ENCODE measurements at regions not wholly inside any gene's neighbourhood (a gene's known extent, or its start where the extent isn't known, plus 50 kb on each side); places are given as distances from the start of the nearest gene placed in this dataset.

GRCh38 chr14:83733670-83734069, 1796.3 kb upstream of the FLRT2 start:
- H3K27ac ChIP-seq (ENCODE audit: insufficient read depth, low read length, poor library complexity, severe bottlenecking), result no peak overlapping the region
- H3K9me3 Mint-ChIP-seq, result peaks cover 7 to 21% (median 13%) of the 10 kb centered on the region in 7 donors

GRCh38 chr14:83734431-83734830, 1795.5 kb upstream of the FLRT2 start:
- no peaks in the 10 kb centered on the region for H3K4me1 Mint-ChIP-seq
- no peaks in the 10 kb centered on the region for H3K36me3 Mint-ChIP-seq
- no peaks in the 10 kb centered on the region for H3K27me3 Mint-ChIP-seq
- no peak overlapping the region for H3K27ac Mint-ChIP-seq
- peaks cover 7 to 21% (median 13%) of the 10 kb centered on the region in 7 donors for H3K9me3 Mint-ChIP-seq
- H3K4me3 Mint-ChIP-seq, result no peak overlapping the region
- H3K36me3 ChIP-seq (ENCODE audit: control insufficient read depth, insufficient read depth, low read length), result no peaks in the 10 kb centered on the region
- H3K9me3 ChIP-seq (ENCODE audit: control insufficient read depth in 2 of 2, low read length in 2 of 2), result peaks cover under 1 to 5% of the 10 kb centered on the region in 2 experiments
- no peaks in the 10 kb centered on the region for H3K27me3 ChIP-seq (ENCODE audit: control insufficient read depth, insufficient read depth, low read length)
- no peak overlapping the region for H3K27ac ChIP-seq (ENCODE audit: insufficient read depth, low read length, poor library complexity, severe bottlenecking)
- H3K4me1 ChIP-seq (ENCODE audit: control insufficient read depth, insufficient read depth, low read length, poor library complexity, severe bottlenecking), result no peaks in the 10 kb centered on the region
- DNase-seq (no peak), ATAC-seq (ENCODE audit: low read depth in 2 of 2) (no peak)
- H3K4me3 ChIP-seq (ENCODE audit: low read depth, low read length), result no peak overlapping the region

More at GRCh38 chr14:83733670-83734069, 1796.3 kb upstream of the FLRT2 start:
- no peak overlapping the region for H3K4me3 ChIP-seq (ENCODE audit: low read depth, low read length)
- Mint-ChIP-seq H3K4me3 (no peak overlapping the region), H3K27me3 (no peaks in the 10 kb centered on the region), H3K27ac (no peak overlapping the region), H3K36me3 (no peaks in the 10 kb centered on the region), H3K4me1 (no peaks in the 10 kb centered on the region)
- no peak for DNase-seq
- no peaks in the 10 kb centered on the region for H3K27me3 ChIP-seq (ENCODE audit: control insufficient read depth, insufficient read depth, low read length)
- no peak for ATAC-seq (ENCODE audit: low read depth in 2 of 2)
- H3K9me3 ChIP-seq (ENCODE audit: control insufficient read depth in 2 of 2, low read length in 2 of 2), result peaks cover 5 to 7% of the 10 kb centered on the region in 2 experiments
- no peaks in the 10 kb centered on the region for H3K4me1 ChIP-seq (ENCODE audit: control insufficient read depth, insufficient read depth, low read length, poor library complexity, severe bottlenecking)
- H3K36me3 ChIP-seq (ENCODE audit: control insufficient read depth, insufficient read depth, low read length), result no peaks in the 10 kb centered on the region

GRCh38 chr14:83741269-83741668, 1788.7 kb upstream of the FLRT2 start:
- ATAC-seq (ENCODE audit: low read depth in 2 of 2), result no peak
- Mint-ChIP-seq H3K4me1 (no peaks in the 10 kb centered on the region), H3K4me3 (no peak overlapping the region), H3K36me3 (no peaks in the 10 kb centered on the region), H3K9me3 (peaks cover 0 to 26% (median 4%) of the 10 kb centered on the region in 7 donors), H3K27me3 (no peaks in the 10 kb centered on the region), H3K27ac (no peak overlapping the region)
- Histone ChIP-seq H3K4me1 (ENCODE audit: control insufficient read depth, insufficient read depth, low read length, poor library complexity, severe bottlenecking) (no peaks in the 10 kb centered on the region), H3K27me3 (ENCODE audit: control insufficient read depth, insufficient read depth, low read length) (no peaks in the 10 kb centered on the region), H3K36me3 (ENCODE audit: control insufficient read depth, insufficient read depth, low read length) (no peaks in the 10 kb centered on the region), H3K27ac (ENCODE audit: insufficient read depth, low read length, poor library complexity, severe bottlenecking) (no peak overlapping the region), H3K4me3 (ENCODE audit: low read depth, low read length) (no peak overlapping the region), H3K9me3 (ENCODE audit: control insufficient read depth in 2 of 2, low read length in 2 of 2) (no peaks in the 10 kb centered on the region)
- no peak for DNase-seq

- Histone ChIP-seq H3K4me1 (ENCODE audit: control insufficient read depth, insufficient read depth, low read length, poor library complexity, severe bottlenecking) (no peaks in the 10 kb centered on the region), H3K27me3 (ENCODE audit: control insufficient read depth, insufficient read depth, low read length) (no peaks in the 10 kb centered on the region), H3K4me3 (ENCODE audit: low read depth, low read length) (no peak overlapping the region), H3K9me3 (ENCODE audit: control insufficient read depth in 2 of 2, low read length in 2 of 2) (no peaks in the 10 kb centered on the region), H3K36me3 (ENCODE audit: control insufficient read depth, insufficient read depth, low read length) (no peaks in the 10 kb centered on the region), H3K27ac (ENCODE audit: insufficient read depth, low read length, poor library complexity, severe bottlenecking) (no peak overlapping the region)
- DNase-seq (no peak), ATAC-seq (ENCODE audit: low read depth in 2 of 2) (no peak)
- no peaks in the 10 kb centered on the region for H3K27me3 Mint-ChIP-seq
- no peak overlapping the region for H3K4me3 Mint-ChIP-seq
- no peaks in the 10 kb centered on the region for H3K36me3 Mint-ChIP-seq
- no peak overlapping the region for H3K27ac Mint-ChIP-seq
- H3K9me3 Mint-ChIP-seq, result peaks cover 0 to 34% (median 4%) of the 10 kb centered on the region in 7 donors
- H3K4me1 Mint-ChIP-seq, result no peaks in the 10 kb centered on the region
These were observed 1785.7 kb upstream of the FLRT2 start for GRCh38 chr14:83744224-83744623.

GRCh38 chr14:83744891-83745290, 1785.1 kb upstream of the FLRT2 start:
- Histone ChIP-seq H3K9me3 (ENCODE audit: control insufficient read depth in 2 of 2, low read length in 2 of 2) (no peaks in the 10 kb centered on the region), H3K27me3 (ENCODE audit: control insufficient read depth, insufficient read depth, low read length) (no peaks in the 10 kb centered on the region), H3K36me3 (ENCODE audit: control insufficient read depth, insufficient read depth, low read length) (no peaks in the 10 kb centered on the region), H3K4me3 (ENCODE audit: low read depth, low read length) (no peak overlapping the region), H3K4me1 (ENCODE audit: control insufficient read depth, insufficient read depth, low read length, poor library complexity, severe bottlenecking) (no peaks in the 10 kb centered on the region), H3K27ac (ENCODE audit: insufficient read depth, low read length, poor library complexity, severe bottlenecking) (no peak overlapping the region)
- Mint-ChIP-seq H3K36me3 (no peaks in the 10 kb centered on the region), H3K27ac (no peak overlapping the region), H3K4me1 (no peaks in the 10 kb centered on the region), H3K9me3 (peaks cover 0 to 38% (median 4%) of the 10 kb centered on the region in 7 donors), H3K4me3 (no peak overlapping the region), H3K27me3 (no peaks in the 10 kb centered on the region)
- ATAC-seq (ENCODE audit: low read depth in 2 of 2), result no peak
- DNase-seq, result no peak

GRCh38 chr14:83746336-83746735, 1783.6 kb upstream of the FLRT2 start:
- DNase-seq (no peak), ATAC-seq (ENCODE audit: low read depth in 2 of 2) (no peak)
- Histone ChIP-seq H3K27ac (ENCODE audit: insufficient read depth, low read length, poor library complexity, severe bottlenecking) (no peak overlapping the region), H3K9me3 (ENCODE audit: control insufficient read depth in 2 of 2, low read length in 2 of 2) (no peaks in the 10 kb centered on the region), H3K27me3 (ENCODE audit: control insufficient read depth, insufficient read depth, low read length) (no peaks in the 10 kb centered on the region), H3K4me1 (ENCODE audit: control insufficient read depth, insufficient read depth, low read length, poor library complexity, severe bottlenecking) (no peaks in the 10 kb centered on the region), H3K36me3 (ENCODE audit: control insufficient read depth, insufficient read depth, low read length) (no peaks in the 10 kb centered on the region), H3K4me3 (ENCODE audit: low read depth, low read length) (no peak overlapping the region)
- H3K9me3 Mint-ChIP-seq, result peaks cover 0 to 29% (median 2%) of the 10 kb centered on the region in 7 donors
- H3K4me1 Mint-ChIP-seq, result no peaks in the 10 kb centered on the region
- H3K36me3 Mint-ChIP-seq, result no peaks in the 10 kb centered on the region
- no peak overlapping the region for H3K4me3 Mint-ChIP-seq
- H3K27ac Mint-ChIP-seq, result no peak overlapping the region
- H3K27me3 Mint-ChIP-seq, result no peaks in the 10 kb centered on the region

- no peaks in the 10 kb centered on the region for H3K4me1 Mint-ChIP-seq
These were observed 1772.0 kb upstream of the FLRT2 start for GRCh38 chr14:83757916-83758315.

GRCh38 chr14:83764656-83765599, 1765.0 kb upstream of the FLRT2 start:
- Histone ChIP-seq H3K9me3 (ENCODE audit: control insufficient read depth in 2 of 2, low read length in 2 of 2) (peaks cover 0 to 3% of the 10 kb centered on the region in 2 experiments), H3K36me3 (ENCODE audit: control insufficient read depth, insufficient read depth, low read length) (no peaks in the 10 kb centered on the region), H3K27ac (ENCODE audit: insufficient read depth, low read length, poor library complexity, severe bottlenecking) (no peak overlapping the region), H3K4me1 (ENCODE audit: control insufficient read depth, insufficient read depth, low read length, poor library complexity, severe bottlenecking) (no peaks in the 10 kb centered on the region), H3K4me3 (ENCODE audit: low read depth, low read length) (no peak overlapping the region), H3K27me3 (ENCODE audit: control insufficient read depth, insufficient read depth, low read length) (no peaks in the 10 kb centered on the region)
- no peak for DNase-seq
- Mint-ChIP-seq H3K9me3 (peaks cover 0 to 37% (median 4%) of the 10 kb centered on the region in 7 donors), H3K27me3 (no peaks in the 10 kb centered on the region), H3K36me3 (no peaks in the 10 kb centered on the region), H3K4me3 (no peak overlapping the region), H3K27ac (no peak overlapping the region), H3K4me1 (no peaks in the 10 kb centered on the region)
- ATAC-seq (ENCODE audit: low read depth in 2 of 2), result no peak

More at GRCh38 chr14:83757916-83758315, 1772.0 kb upstream of the FLRT2 start:
- Histone ChIP-seq H3K27me3 (ENCODE audit: control insufficient read depth, insufficient read depth, low read length) (no peaks in the 10 kb centered on the region), H3K27ac (ENCODE audit: insufficient read depth, low read length, poor library complexity, severe bottlenecking) (no peak overlapping the region), H3K9me3 (ENCODE audit: control insufficient read depth in 2 of 2, low read length in 2 of 2) (peaks cover 0 to 3% of the 10 kb centered on the region in 2 experiments), H3K4me3 (ENCODE audit: low read depth, low read length) (no peak overlapping the region), H3K4me1 (ENCODE audit: control insufficient read depth, insufficient read depth, low read length, poor library complexity, severe bottlenecking) (no peaks in the 10 kb centered on the region), H3K36me3 (ENCODE audit: control insufficient read depth, insufficient read depth, low read length) (no peaks in the 10 kb centered on the region)
- Mint-ChIP-seq H3K27ac (no peak overlapping the region), H3K36me3 (no peaks in the 10 kb centered on the region), H3K9me3 (peaks cover 0 to 13% (median 3%) of the 10 kb centered on the region in 7 donors), H3K4me3 (no peak overlapping the region), H3K27me3 (no peaks in the 10 kb centered on the region)
- ATAC-seq (ENCODE audit: low read depth in 2 of 2), result no peak
- DNase-seq, result no peak
